ENCODE measurements at regions not wholly inside any gene's neighbourhood (a gene's known extent, or its start where the extent isn't known, plus 50 kb on each side); places are given as distances from the start of the nearest gene placed in this dataset.

DNA sequence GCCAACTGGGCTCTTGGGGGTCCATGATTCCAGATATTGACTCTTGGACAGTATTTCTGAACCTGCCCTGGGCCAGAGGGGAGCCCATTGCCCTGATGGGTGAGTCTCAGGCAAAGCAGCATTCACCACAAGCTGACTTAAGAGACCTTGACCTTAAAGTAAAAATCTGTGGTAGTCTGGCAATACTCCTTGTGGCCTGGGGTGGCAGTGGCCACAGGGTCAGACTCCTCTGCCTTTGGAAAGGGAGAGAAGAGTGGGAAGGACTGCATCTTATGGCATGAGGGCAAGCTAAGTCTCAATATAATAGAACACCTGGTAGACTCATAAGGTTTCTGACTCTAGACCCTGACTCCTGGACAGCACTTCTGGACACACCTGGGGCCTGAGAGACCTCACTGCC is 340.3 kb upstream of the MAD2L1 start:
- TF ChIP-seq ZNF350 (CRISPR knock-in tag; IDR thresholded peaks at IDR 0.05; ENCODE audit: borderline replicate concordance, low read depth) (no peak), CEBPB (IDR thresholded peaks at IDR 0.05; ENCODE audit: borderline replicate concordance, low read depth, low read length) (no peak), ZKSCAN8 (CRISPR knock-in tag; IDR thresholded peaks at IDR 0.05; ENCODE audit: borderline replicate concordance) (no peak), MYNN (CRISPR knock-in tag; IDR thresholded peaks at IDR 0.05; ENCODE audit: low read depth) (no peak), ZFP36L2 (CRISPR knock-in tag; IDR thresholded peaks at IDR 0.05) (no peak), NR3C1 (CRISPR knock-in tag; IDR thresholded peaks at IDR 0.05) (no peak), HMG20A (CRISPR knock-in tag; IDR thresholded peaks at IDR 0.05; ENCODE audit: borderline replicate concordance) (no peak), HMG20B (CRISPR knock-in tag; conservative IDR thresholded peaks at IDR 0.05) (no peak), SRSF4 (IDR thresholded peaks at IDR 0.05; ENCODE audit: low read depth, low read length, poor library complexity, severe bottlenecking) (no peak), CENPT (CRISPR knock-in tag; IDR thresholded peaks at IDR 0.05; ENCODE audit: low read depth) (no peak)
- TF ChIP-seq, protein P1, sequence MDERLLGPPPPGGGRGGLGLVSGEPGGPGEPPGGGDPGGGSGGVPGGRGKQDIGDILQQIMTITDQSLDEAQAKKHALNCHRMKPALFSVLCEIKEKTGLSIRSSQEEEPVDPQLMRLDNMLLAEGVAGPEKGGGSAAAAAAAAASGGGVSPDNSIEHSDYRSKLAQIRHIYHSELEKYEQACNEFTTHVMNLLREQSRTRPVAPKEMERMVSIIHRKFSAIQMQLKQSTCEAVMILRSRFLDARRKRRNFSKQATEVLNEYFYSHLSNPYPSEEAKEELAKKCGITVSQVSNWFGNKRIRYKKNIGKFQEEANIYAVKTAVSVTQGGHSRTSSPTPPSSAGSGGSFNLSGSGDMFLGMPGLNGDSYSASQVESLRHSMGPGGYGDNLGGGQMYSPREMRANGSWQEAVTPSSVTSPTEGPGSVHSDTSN (CRISPR knock-in tag; IDR thresholded peaks at IDR 0.05): no peak

Measured in HepG2 (cell line).